Loucy (cell line): ENCODE measurements at regions not wholly inside any gene's neighbourhood (a gene's known extent, or its start where the extent isn't known, plus 50 kb on each side); places are given as distances from the start of the nearest gene placed in this dataset.
"Not testable (repeated sequence)": the region's sequence is repeated elsewhere in the genome, so short reads cannot be mapped to it uniquely, and the experiment has no call there.

ENCODE experiments used
- H2AFZ ChIP-seq: fragments of 200-600 bp; sonication (generic); 2 replicates; pipeline ENCODE4 v1.6.0; 2016; ENCODE audit warnings: antibody characterized with exemption, mild to moderate bottlenecking, low read length, moderate library complexity
- H3F3A ChIP-seq: fragments of 200-600 bp; 2 replicates; pipeline ENCODE4 v1.6.0; 2016; ENCODE audit warnings: antibody characterized with exemption, low read depth, mild to moderate bottlenecking
- H3K27me3 ChIP-seq: fragments of 200-600 bp; sonication (generic); 2 replicates; pipeline ENCODE4 v1.6.1; 2014; ENCODE audit warnings: low read length, mild to moderate bottlenecking; ENCODE audit not compliant: insufficient read depth, poor library complexity, severe bottlenecking
- H3K36me3 ChIP-seq: fragments of 200-600 bp; sonication (generic); 2 replicates; pipeline ENCODE4 v1.6.1; 2016; ENCODE audit warnings: low read length; ENCODE audit not compliant: insufficient read depth
- H3K4me1 ChIP-seq: fragments of 200-600 bp; sonication (generic); 2 replicates; pipeline ENCODE4 v1.5.1; 2014; ENCODE audit warnings: low read length, mild to moderate bottlenecking; ENCODE audit not compliant: insufficient read depth, poor library complexity, severe bottlenecking
- H3K4me2 ChIP-seq: fragments of 200-600 bp; sonication (generic); 2 replicates; pipeline ENCODE4 v1.6.0; 2014; ENCODE audit warnings: antibody characterized with exemption, low read length, low read depth, mild to moderate bottlenecking; ENCODE audit not compliant: poor library complexity, severe bottlenecking
- H3K4me3 ChIP-seq: fragments of 200-600 bp; sonication (generic); 2 replicates; pipeline ENCODE4 v1.5.1; 2014; ENCODE audit warnings: low read length, mild to moderate bottlenecking, mixed read lengths; ENCODE audit not compliant: poor library complexity, severe bottlenecking
- H3K79me2 ChIP-seq: fragments of 200-600 bp; sonication (generic); 2 replicates; pipeline ENCODE4 v1.6.1; 2014; ENCODE audit warnings: low read length; ENCODE audit not compliant: insufficient read depth
- H3K9ac ChIP-seq: fragments of 200-600 bp; sonication (generic); 2 replicates; pipeline ENCODE4 v1.6.0; 2014; ENCODE audit warnings: mild to moderate bottlenecking, low read depth, low read length, moderate library complexity; ENCODE audit not compliant: poor library complexity, severe bottlenecking
- H3K9me2 ChIP-seq: fragments of 200-600 bp; sonication (generic); replicated peaks from 2 replicates; pipeline ENCODE4 v1.6.1; 2016; ENCODE audit warnings: low read depth, low read length, mixed read lengths
- H3K9me3 ChIP-seq: fragments of 200-600 bp; sonication (generic); 2 replicates; pipeline ENCODE4 v1.6.1; 2014; ENCODE audit warnings: mild to moderate bottlenecking, antibody characterized with exemption, low read length, low read depth; ENCODE audit not compliant: insufficient read depth
- H4K20me1 ChIP-seq: fragments of 200-600 bp; sonication (generic); 2 replicates; pipeline ENCODE4 v1.6.0; 2014; ENCODE audit warnings: antibody characterized with exemption, low read length, mild to moderate bottlenecking; ENCODE audit not compliant: insufficient read depth, poor library complexity, severe bottlenecking
- EZH2phosphoT487 ChIP-seq: fragments of 200-600 bp; IDR thresholded peaks from 2 replicates; pipeline ENCODE4 v1.6.1; 2018; ENCODE audit warnings: antibody characterized with exemption, mild to moderate bottlenecking, moderate library complexity, borderline replicate concordance
- TF ChIP-seq, protein P1 (sequence below): fragments of 200-600 bp; sonication (generic); conservative IDR thresholded peaks from 2 replicates; pipeline ENCODE4 v1.5.1; 2014; ENCODE audit warnings: mild to moderate bottlenecking, antibody characterized with exemption, low read length

DNA sequence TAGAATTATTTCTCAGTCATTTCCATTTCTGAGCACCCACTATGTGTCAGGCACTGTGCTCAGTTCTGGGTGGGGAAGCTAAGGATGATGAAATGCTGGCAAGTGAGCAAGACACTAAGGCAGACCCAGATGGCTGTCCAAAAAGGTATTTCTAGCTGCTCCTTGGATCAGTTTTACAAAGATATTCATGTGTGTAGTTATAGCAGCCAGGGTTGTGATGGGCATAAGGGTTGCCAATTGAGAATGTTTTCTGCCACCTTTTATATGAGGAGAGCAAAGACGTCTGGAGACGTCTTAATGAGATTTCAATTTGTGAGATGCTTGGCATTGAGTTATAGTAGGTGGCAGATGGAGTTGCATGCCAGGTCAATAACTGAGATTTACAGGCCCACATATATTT is 197.1 kb upstream of the RASGRP1 start:
- H3K79me2 ChIP-seq = no peaks in the 10 kb centered on the region
- H3K4me1 ChIP-seq = peaks cover 3% of the 10 kb centered on the region
- H3F3A ChIP-seq = no peaks in the 10 kb centered on the region
- no peak overlapping the region for H3K4me2 ChIP-seq
- no peaks in the 10 kb centered on the region for H3K9me2 ChIP-seq
- H3K36me3 ChIP-seq = no peaks in the 10 kb centered on the region
- H3K27me3 ChIP-seq = no peaks in the 10 kb centered on the region
- no peaks in the 10 kb centered on the region for H4K20me1 ChIP-seq
- no peak overlapping the region for H2AFZ ChIP-seq
- H3K9me3 ChIP-seq = no peaks in the 10 kb centered on the region
- no peak for TF ChIP-seq EZH2phosphoT487
- TF ChIP-seq, protein P1, sequence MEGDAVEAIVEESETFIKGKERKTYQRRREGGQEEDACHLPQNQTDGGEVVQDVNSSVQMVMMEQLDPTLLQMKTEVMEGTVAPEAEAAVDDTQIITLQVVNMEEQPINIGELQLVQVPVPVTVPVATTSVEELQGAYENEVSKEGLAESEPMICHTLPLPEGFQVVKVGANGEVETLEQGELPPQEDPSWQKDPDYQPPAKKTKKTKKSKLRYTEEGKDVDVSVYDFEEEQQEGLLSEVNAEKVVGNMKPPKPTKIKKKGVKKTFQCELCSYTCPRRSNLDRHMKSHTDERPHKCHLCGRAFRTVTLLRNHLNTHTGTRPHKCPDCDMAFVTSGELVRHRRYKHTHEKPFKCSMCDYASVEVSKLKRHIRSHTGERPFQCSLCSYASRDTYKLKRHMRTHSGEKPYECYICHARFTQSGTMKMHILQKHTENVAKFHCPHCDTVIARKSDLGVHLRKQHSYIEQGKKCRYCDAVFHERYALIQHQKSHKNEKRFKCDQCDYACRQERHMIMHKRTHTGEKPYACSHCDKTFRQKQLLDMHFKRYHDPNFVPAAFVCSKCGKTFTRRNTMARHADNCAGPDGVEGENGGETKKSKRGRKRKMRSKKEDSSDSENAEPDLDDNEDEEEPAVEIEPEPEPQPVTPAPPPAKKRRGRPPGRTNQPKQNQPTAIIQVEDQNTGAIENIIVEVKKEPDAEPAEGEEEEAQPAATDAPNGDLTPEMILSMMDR = no peak
- no peak overlapping the region for H3K9ac ChIP-seq
- H3K4me3 ChIP-seq = no peak overlapping the region

- Histone ChIP-seq H3K4me3 (no peak overlapping the region), H4K20me1 (no peaks in the 10 kb centered on the region), H3K27me3 (no peaks in the 10 kb centered on the region), H3K9me3 (no peaks in the 10 kb centered on the region), H2AFZ (no peak overlapping the region), H3K9me2 (no peaks in the 10 kb centered on the region), H3K4me1 (no peaks in the 10 kb centered on the region), H3K9ac (no peak overlapping the region), H3K36me3 (no peaks in the 10 kb centered on the region), H3K4me2 (no peak overlapping the region), H3K79me2 (no peaks in the 10 kb centered on the region), H3F3A (no peaks in the 10 kb centered on the region)
- TF ChIP-seq, protein P1 = peak; percentile 70
- no peak for TF ChIP-seq EZH2phosphoT487
These were observed 204.4 kb upstream of the RASGRP1 start for GRCh38 chr15:38768970-38769369.

GRCh38 chr15:38769492-38769891 is 204.9 kb upstream of the RASGRP1 start:
- Histone ChIP-seq H3K9ac (no peak overlapping the region), H3K79me2 (no peaks in the 10 kb centered on the region), H3K9me2 (no peaks in the 10 kb centered on the region), H4K20me1 (no peaks in the 10 kb centered on the region), H3K27me3 (no peaks in the 10 kb centered on the region), H2AFZ (no peak overlapping the region), H3K4me3 (no peak overlapping the region), H3K36me3 (no peaks in the 10 kb centered on the region), H3K9me3 (no peaks in the 10 kb centered on the region), H3F3A (no peaks in the 10 kb centered on the region), H3K4me2 (no peak overlapping the region), H3K4me1 (peaks cover under 1% of the 10 kb centered on the region)
- TF ChIP-seq EZH2phosphoT487 = no peak

- not testable (repeated sequence) for H3K27me3 ChIP-seq, H2AFZ ChIP-seq, H4K20me1 ChIP-seq, H3K4me2 ChIP-seq, H3K4me3 ChIP-seq, H3K9ac ChIP-seq, H3K79me2 ChIP-seq, H3K36me3 ChIP-seq, H3K4me1 ChIP-seq, H3K9me3 ChIP-seq, H3F3A ChIP-seq, H3K9me2 ChIP-seq
These were observed 209.5 kb upstream of the RASGRP1 start for GRCh38 chr15:38774076-38774475.
